Heart left ventricle (tissue), 16 donors: ENCODE measurements at regions not wholly inside any gene's neighbourhood (a gene's known extent, or its start where the extent isn't known, plus 50 kb on each side); places are given as distances from the start of the nearest gene placed in this dataset.

ENCODE experiments used
- ATAC-seq, 4 donors: fragments of 200-7000 bp; cut with Tn5 transposase; one replicate each; pipeline ENCODE4 v1.9.1; 2020 to 2022; ENCODE audit warnings: moderate library complexity in 4 of 4, mild to moderate bottlenecking in 3 of 4, moderate number of reproducible peaks in 1 of 4
- DNase-seq, 5 donors: peaks; one replicate each; pipeline ENCODE4 v3.0.0-alpha.2; 2020
- H3K27ac ChIP-seq, 12 donors: fragments of 200-600 bp; sonication (generic) in 4 of 12; one replicate each; pipeline versions ENCODE4 v1.5.0 to v1.8.0; 2016 to 2022; ENCODE audit warnings: mild to moderate bottlenecking in 2 of 12
- H3K27me3 ChIP-seq, 9 donors: fragments of 200-600 bp; sonication (generic) in 2 of 9; one replicate each; pipeline versions ENCODE4 v1.5.1 to v1.8.0; 2016 to 2022; ENCODE audit warnings: mild to moderate bottlenecking in 3 of 9
- H3K36me3 ChIP-seq, 9 donors: fragments of 200-600 bp; sonication (generic) in 2 of 9; one replicate each; pipeline versions ENCODE4 v1.5.0 to v1.8.0; 2018 to 2022; ENCODE audit warnings: mild to moderate bottlenecking in 2 of 9
- H3K4me1 ChIP-seq, 12 donors: fragments of 200-600 bp; sonication (generic) in 4 of 12; one replicate each; pipeline versions ENCODE4 v1.5.0 to v1.8.0; 2016 to 2022; ENCODE audit warnings: mild to moderate bottlenecking in 3 of 12
- H3K4me3 ChIP-seq, 12 donors: fragments of 200-600 bp; sonication (generic) in 4 of 12; one replicate each; pipeline versions ENCODE4 v1.5.0 to v1.8.0; 2017 to 2022; ENCODE audit warnings: mild to moderate bottlenecking in 9 of 12, moderate library complexity in 4 of 12
- H3K9me3 ChIP-seq, 12 donors: fragments of 200-600 bp; sonication (generic) in 4 of 12; one replicate each; pipeline versions ENCODE4 v1.5.0 to v1.8.0; 2016 to 2022; ENCODE audit warnings: mild to moderate bottlenecking in 1 of 12
- CTCF ChIP-seq, 12 donors: fragments of 200-600 bp; sonication (generic) in 4 of 12; IDR thresholded peaks; one replicate each; pipeline versions ENCODE4 v1.5.0 to v1.8.0; 2018 to 2022; ENCODE audit warnings: antibody characterized with exemption in 12 of 12, mild to moderate bottlenecking in 5 of 12
- POLR2A ChIP-seq, 2 donors: fragments of 450-650 bp; IDR thresholded peaks; one replicate each; pipeline ENCODE4 v1.6.1; 2017; ENCODE audit warnings: antibody characterized with exemption in 2 of 2, mild to moderate bottlenecking in 2 of 2, moderate library complexity in 2 of 2
- WGBS, 4 donors: extraction: QIAGEN DNeasy Blood & Tissue Kit in 2 of 4; methylation state at CpG; one replicate each; pipeline versions ENCODE4 v1.1.5 to v1.1.7; 2013 to 2018; 5-methylcytosine and 5-hydroxymethylcytosine counted together
- intact Hi-C, 10 donors: fragments of 100-400 bp; cut with DNase I; formaldehyde crosslinking; loops; one replicate each; pipeline versions ENCODE4 v1.11.1 to v1.14.2; 2022
- donor health status: ischemic (EF 13 %, LVEDD 7.1; RV severe dilation, severe dysfunction).
- donor health status: healthy with polysubstance abuse.
- donor health status: DM: no; HTN: yes; CAD: no.
- donor health status: DM: no; HTN: no; CAD: no.
- donor health status: ischemic (EF 25% LVEDD 6.9; RV normal size, moderate dysfunction).
- donor health status: ischemic (EF 25% LVEDD 5.7; RV mildly dilated, moderate dysfunction).
- donor health status: healthy.
- donor health status: DM: yes; HTN: yes; CAD: no.
- donor health status: ischemic (EF 35%, LVEDD 5.7; RV mildly dilated, moderate dysfunction).
- donor health status: nonischemic (EF 11% LVEDD 7.7; RV severe dilation, severe dysfunction).
- donor health status: DM: yes; HTN: yes; CAD: no.
- donor health status: PGD.
- donor health status: ischemic (EF 29% LVEDD 5.4; RV normal size, mild dysfunction).
- donor health status: nonischemic (EF 23%, LVEDD 6.1; RV moderate dilation, normal function).

GRCh38 chr2:14896330-14897030 lies 264.0 kb downstream of the LRATD1 start:
- Histone ChIP-seq H3K4me1 (no peaks in the 10 kb centered on the region), H3K27ac (no peak overlapping the region), H3K27me3 (no peaks in the 10 kb centered on the region), H3K4me3 (no peak overlapping the region), H3K36me3 (no peaks in the 10 kb centered on the region), H3K9me3 (peaks cover 0 to 5% (median 0%) of the 10 kb centered on the region in 12 donors)
- TF ChIP-seq CTCF (IDR thresholded peaks at IDR 0.05): no peak
- WGBS, 4 donors: 78 to 83% (median 82%) methylated on average over 9 of the region's 9 CpGs
- no peak for ATAC-seq
- no peak for DNase-seq
- intact Hi-C loops: no loop called here

GRCh38 chr2:14899621-14900414 lies 267.3 kb downstream of the LRATD1 start:
- no peak for DNase-seq

GRCh38 chr2:14901737-14902136 lies 269.2 kb downstream of the LRATD1 start:
- ATAC-seq (no peak), DNase-seq (no peak)
- Histone ChIP-seq H3K4me3 (no peak overlapping the region), H3K27me3 (no peaks in the 10 kb centered on the region), H3K4me1 (no peaks in the 10 kb centered on the region), H3K9me3 (no peaks in the 10 kb centered on the region), H3K27ac (no peak overlapping the region), H3K36me3 (no peaks in the 10 kb centered on the region)
- WGBS, 4 donors: 45 to 68% (median 50%) methylated on average over 3 of the region's 3 CpGs
- intact Hi-C loops: no loop called here
- no peak for TF ChIP-seq POLR2A (IDR thresholded peaks at IDR 0.05)
- TF ChIP-seq CTCF (IDR thresholded peaks at IDR 0.05): no peak

More at GRCh38 chr2:14899621-14900414, 267.3 kb downstream of the LRATD1 start:
- Histone ChIP-seq H3K27ac (no peak overlapping the region), H3K27me3 (no peaks in the 10 kb centered on the region), H3K9me3 (no peaks in the 10 kb centered on the region), H3K4me3 (no peak overlapping the region), H3K36me3 (no peaks in the 10 kb centered on the region), H3K4me1 (no peaks in the 10 kb centered on the region)
- intact Hi-C loops: no loop called here
- ATAC-seq: no peak
- TF ChIP-seq POLR2A (IDR thresholded peaks at IDR 0.05): no peak
- 75 to 82% (median 79%) methylated on average over 4 of the region's 4 CpGs for WGBS, 4 donors

- no peak overlapping the region for H3K4me3 ChIP-seq
These were observed 270.4 kb downstream of the LRATD1 start for GRCh38 chr2:14902953-14903352.

More at GRCh38 chr2:14902953-14903352, 270.4 kb downstream of the LRATD1 start:
- no peaks in the 10 kb centered on the region for H3K4me1 ChIP-seq
- H3K27me3 ChIP-seq: no peaks in the 10 kb centered on the region
- DNase-seq: no peak
- ATAC-seq: no peak
- H3K9me3 ChIP-seq: no peaks in the 10 kb centered on the region
- no peak overlapping the region for H3K27ac ChIP-seq
- no peaks in the 10 kb centered on the region for H3K36me3 ChIP-seq
- no peak for TF ChIP-seq POLR2A (IDR thresholded peaks at IDR 0.05)
- TF ChIP-seq CTCF (IDR thresholded peaks at IDR 0.05): no peak
- WGBS, 4 donors: 70 to 86% (median 79%) methylated on average over 1 of the region's 1 CpG
- intact Hi-C loops: no loop called here
